Activated B cell treated with CpG ODN at 0.5 μM for 24 hours (primary cell): ENCODE measurements at regions not wholly inside any gene's neighbourhood (a gene's known extent, or its start where the extent isn't known, plus 50 kb on each side); places are given as distances from the start of the nearest gene placed in this dataset.
"Not testable (repeated sequence)": the region's sequence is repeated elsewhere in the genome, so short reads cannot be mapped to it uniquely, and the experiment has no call there.

Experiments
- ATAC-seq: fragments of 200-7000 bp; cut with Tn5 transposase; one replicate; pipeline ENCODE4 v1.10.0; 2021; ENCODE audit warnings: low read depth, mild to moderate bottlenecking, moderate library complexity
- CTCF ChIA-PET: fragments of 350-600 bp; sonication (Branson Sonifier 250); formaldehyde crosslinking; loops from one replicate; lab custom pipeline; 2021; ENCODE audit warnings: antibody characterized with exemption; lab: Charles Lee
- POLR2A ChIA-PET: fragments of 350-600 bp; sonication (Branson Sonifier 250); formaldehyde crosslinking; loops from one replicate; lab custom pipeline; 2021; ENCODE audit warnings: antibody characterized with exemption; lab: Charles Lee
- DNase-seq: peaks from one replicate; pipeline ENCODE4 v3.0.0; 2022
- H3K27ac Mint-ChIP-seq: one replicate; pipeline ENCODE4 v1.8.0; 2020; ENCODE audit warnings: mixed read lengths
- H3K27me3 Mint-ChIP-seq: one replicate; pipeline ENCODE4 v1.8.0; 2021; ENCODE audit warnings: mixed read lengths
- H3K36me3 Mint-ChIP-seq: one replicate; pipeline ENCODE4 v1.8.0; 2021; ENCODE audit warnings: low read depth, mixed read lengths
- H3K4me1 Mint-ChIP-seq: one replicate; pipeline ENCODE4 v1.8.0; 2021; ENCODE audit warnings: mixed read lengths
- H3K4me3 Mint-ChIP-seq: one replicate; pipeline ENCODE4 v1.8.0; 2020; ENCODE audit warnings: mild to moderate bottlenecking, mixed read lengths
- H3K9me3 Mint-ChIP-seq: one replicate; pipeline ENCODE4 v1.8.0; 2020; ENCODE audit warnings: mixed read lengths
- CTCF ChIP-seq: fragments of 200-600 bp; IDR thresholded peaks from one replicate; pipeline ENCODE4 v1.8.0; 2022; ENCODE audit warnings: antibody characterized with exemption, mild to moderate bottlenecking
- intact Hi-C: fragments of 100-400 bp; cut with micrococcal nuclease; formaldehyde crosslinking; loops from one replicate; pipeline ENCODE4 v1.15.1; 2024

DNA sequence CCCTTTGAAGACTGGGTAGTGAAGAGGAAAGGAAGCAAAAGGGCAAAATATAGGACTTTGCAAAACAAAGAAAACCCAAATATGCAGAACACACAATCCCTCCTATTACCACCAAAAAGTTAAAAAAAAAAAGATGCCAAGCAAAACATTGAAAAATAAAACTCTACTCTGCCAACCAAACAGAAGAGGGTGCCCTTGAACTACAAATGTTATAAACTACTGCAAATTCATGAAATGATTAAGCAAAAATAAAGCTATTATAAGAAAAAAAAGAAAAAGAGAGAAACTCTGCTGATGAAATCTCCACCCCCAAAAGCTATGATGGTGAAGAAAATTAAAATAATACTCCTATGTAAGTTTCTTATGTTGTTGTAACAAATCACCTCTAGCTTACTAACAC, 168.5 kb upstream of the STK26 start:
- Mint-ChIP-seq H3K27me3 (no peaks in the 10 kb centered on the region), H3K4me1 (no peaks in the 10 kb centered on the region), H3K9me3 (no peaks in the 10 kb centered on the region), H3K36me3 (no peaks in the 10 kb centered on the region), H3K4me3 (no peak overlapping the region), H3K27ac (no peak overlapping the region)
- DNase-seq (no peak), ATAC-seq (no peak)
- no peak for TF ChIP-seq CTCF
- POLR2A ChIA-PET, result interaction anchor here (1.3 kb wide), 1 partner anchor 365 kb away, joined by 4 read pairs; the partner anchor contains the start of gene RAP2C
- intact Hi-C loops, result loop anchor here (1.0 to 5.0 kb wide), 3 partner anchors 217 to 1818 kb away; partner anchors contain the start of gene RAP2C
- CTCF ChIA-PET, result interaction anchor here (0.6 to 1.9 kb wide), 8 partner anchors 13 to 777 kb away, joined by 3 to 10 read pairs (median 4); partner anchors contain the start of gene RAP2C

DNA sequence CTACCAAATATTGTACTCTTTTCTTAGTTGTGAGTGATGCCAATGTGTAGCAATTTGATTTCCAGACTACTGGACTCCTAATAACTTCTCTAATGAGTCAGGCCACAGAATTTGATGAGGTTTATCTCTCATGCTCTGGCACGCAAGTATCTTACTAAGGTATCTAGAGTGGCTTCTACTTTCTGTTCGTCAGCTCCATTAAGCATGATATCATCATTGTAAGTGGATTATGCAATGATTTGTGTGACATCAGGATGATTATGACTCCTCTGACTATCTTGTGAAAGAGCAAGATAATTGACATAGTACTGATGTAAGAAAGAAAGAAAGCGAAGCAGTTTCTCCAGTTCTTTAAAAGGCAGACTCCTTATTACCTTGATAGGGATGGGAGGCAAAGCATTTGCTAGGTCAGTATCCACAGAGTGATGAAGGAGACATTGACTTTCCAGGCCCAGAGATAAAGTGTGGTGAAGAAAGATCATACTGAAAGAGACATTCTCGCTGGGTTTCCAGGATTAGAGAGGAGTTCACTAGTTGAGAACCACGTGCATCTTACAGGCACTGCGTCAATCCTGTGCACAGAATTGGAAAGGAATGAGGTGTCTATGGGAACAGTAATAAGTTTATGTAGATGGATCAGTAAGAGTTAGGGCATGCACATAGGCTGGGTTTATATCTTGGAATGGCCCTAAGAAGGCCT, 161.9 kb upstream of the STK26 start:
- H3K36me3 Mint-ChIP-seq, result no peaks in the 10 kb centered on the region
- CTCF ChIA-PET, result no interaction called here
- ATAC-seq (no peak), DNase-seq (no peak)
- H3K9me3 Mint-ChIP-seq, result no peaks in the 10 kb centered on the region
- POLR2A ChIA-PET, result no interaction called here
- no peak for TF ChIP-seq CTCF
- intact Hi-C loops, result no loop called here
- no peaks in the 10 kb centered on the region for H3K27me3 Mint-ChIP-seq
- no peaks in the 10 kb centered on the region for H3K4me1 Mint-ChIP-seq
- H3K4me3 Mint-ChIP-seq, result no peak overlapping the region
- no peak overlapping the region for H3K27ac Mint-ChIP-seq

GRCh38 chrX:131862321-131862720, 160.8 kb upstream of the STK26 start:
- no peak for TF ChIP-seq CTCF
- ChIA-PET CTCF (no interaction called here), POLR2A (no interaction called here)
- intact Hi-C loops, result no loop called here
- no peak for DNase-seq
- no peaks in the 10 kb centered on the region for H3K4me1 Mint-ChIP-seq
- H3K9me3 Mint-ChIP-seq, result no peaks in the 10 kb centered on the region
- H3K36me3 Mint-ChIP-seq, result no peaks in the 10 kb centered on the region
- H3K27me3 Mint-ChIP-seq, result no peaks in the 10 kb centered on the region
- no peak overlapping the region for H3K4me3 Mint-ChIP-seq
- ATAC-seq, result no peak
- H3K27ac Mint-ChIP-seq, result no peak overlapping the region

DNA sequence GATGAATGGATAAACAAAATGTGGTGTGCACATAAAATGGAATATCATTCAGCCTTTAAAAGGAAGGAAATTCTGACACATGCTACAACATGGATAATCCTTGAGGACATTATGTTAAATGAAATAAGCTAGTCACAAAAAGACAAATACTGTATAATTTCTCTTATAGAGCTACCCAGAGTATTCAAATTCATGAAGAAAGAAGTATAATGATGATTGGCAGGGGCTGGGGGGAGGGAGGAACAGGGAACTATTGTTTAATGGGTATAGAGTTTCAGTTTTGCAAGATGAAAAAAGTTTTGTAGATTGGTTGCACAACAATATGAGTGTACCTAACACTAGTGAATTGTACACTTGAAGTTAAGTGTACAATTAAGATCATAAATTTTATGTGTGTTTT, 153.9 kb upstream of the STK26 start:
- Mint-ChIP-seq H3K27me3 (no peaks in the 10 kb centered on the region), H3K4me3 (no peak overlapping the region), H3K36me3 (no peaks in the 10 kb centered on the region), H3K27ac (no peak overlapping the region), H3K9me3 (no peaks in the 10 kb centered on the region), H3K4me1 (no peaks in the 10 kb centered on the region)
- no peak for TF ChIP-seq CTCF
- POLR2A ChIA-PET, result no interaction called here
- intact Hi-C loops, result no loop called here
- no peak for ATAC-seq
- CTCF ChIA-PET, result no interaction called here
- no peak for DNase-seq

DNA sequence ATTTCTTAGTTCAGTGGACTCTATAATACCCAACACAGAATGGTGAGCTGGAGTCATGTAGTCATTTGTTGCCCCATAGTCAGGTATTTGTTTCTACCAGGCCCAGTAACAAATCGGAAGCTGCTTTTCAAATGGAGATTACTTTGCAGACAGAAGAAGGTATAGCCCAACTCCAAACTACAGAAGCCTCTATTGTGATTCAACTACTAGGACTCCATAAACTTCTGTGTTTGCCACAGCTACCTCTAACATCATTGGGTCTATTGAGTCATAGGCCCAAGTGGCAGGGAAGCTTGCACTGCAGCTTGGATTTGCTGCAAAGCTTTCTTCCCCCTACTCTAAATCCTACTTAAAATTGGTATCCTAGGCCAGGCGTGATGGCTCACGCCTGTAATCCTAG, 148.8 kb upstream of the STK26 start:
- CTCF ChIA-PET, result no interaction called here
- Mint-ChIP-seq H3K27ac (no peak overlapping the region), H3K36me3 (no peaks in the 10 kb centered on the region), H3K4me1 (no peaks in the 10 kb centered on the region), H3K27me3 (no peaks in the 10 kb centered on the region), H3K4me3 (no peak overlapping the region), H3K9me3 (no peaks in the 10 kb centered on the region)
- POLR2A ChIA-PET, result no interaction called here
- ATAC-seq (no peak), DNase-seq (no peak)
- TF ChIP-seq CTCF, result no peak
- intact Hi-C loops, result no loop called here

DNA sequence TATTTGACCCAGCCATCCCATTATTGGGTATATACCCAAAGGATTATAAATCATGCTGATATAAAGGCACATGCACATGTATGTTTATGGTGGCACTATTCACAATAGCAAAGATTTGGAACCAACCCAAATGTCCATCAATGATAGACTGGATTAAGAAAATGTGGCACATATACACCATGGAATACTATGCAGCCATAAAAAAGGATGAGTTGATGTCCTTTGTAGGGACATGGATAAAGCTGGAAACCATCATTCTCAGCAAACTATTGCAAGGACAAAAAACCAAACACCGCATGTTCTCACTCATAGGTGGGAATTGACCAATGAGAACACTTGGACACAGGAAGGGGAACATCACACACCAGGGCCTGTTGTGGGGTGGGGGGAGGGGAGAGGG, 147.3 kb upstream of the STK26 start:
- DNase-seq, result not testable (repeated sequence)

More for the DNA sequence above, 147.3 kb upstream of the STK26 start:
- H3K27ac Mint-ChIP-seq, H3K4me3 Mint-ChIP-seq, POLR2A ChIA-PET, H3K4me1 Mint-ChIP-seq, H3K9me3 Mint-ChIP-seq, H3K36me3 Mint-ChIP-seq, intact Hi-C loops, CTCF ChIA-PET, H3K27me3 Mint-ChIP-seq, ATAC-seq: not testable (repeated sequence)
